Liver (tissue), 8 donors: ENCODE measurements at regions not wholly inside any gene's neighbourhood (a gene's known extent, or its start where the extent isn't known, plus 50 kb on each side); places are given as distances from the start of the nearest gene placed in this dataset.

Experiments
- DNase-seq: peaks from one replicate; pipeline ENCODE4 v3.0.0-alpha.2; 2017; ENCODE audit warnings: low spot score
- H3K27ac ChIP-seq, 2 donors: one replicate each; pipeline ENCODE4 v1.7.0; 2013; ENCODE audit warnings: inconsistent platforms in 2 of 2, low read length in 2 of 2, control low read depth in 1 of 2, low read depth in 1 of 2, mild to moderate bottlenecking in 1 of 2
- H3K27me3 ChIP-seq, 4 donors: one replicate each; pipeline versions ENCODE4 v1.6.1 to v1.7.0; 2013; ENCODE audit warnings: low read length in 3 of 4, inconsistent platforms in 1 of 4, mild to moderate bottlenecking in 1 of 4, moderate library complexity in 1 of 4; ENCODE audit not compliant: control insufficient read depth in 4 of 4, insufficient read depth in 4 of 4
- H3K36me3 ChIP-seq, 4 donors: one replicate each; pipeline versions ENCODE4 v1.6.1 to v1.7.0; 2013; ENCODE audit warnings: low read length in 3 of 4, mild to moderate bottlenecking in 3 of 4, low read depth in 1 of 4, moderate library complexity in 1 of 4; ENCODE audit not compliant: control insufficient read depth in 4 of 4, insufficient read depth in 3 of 4
- H3K4me1 ChIP-seq, 4 donors: one replicate each; pipeline versions ENCODE4 v1.6.1 to v1.7.0; 2013; ENCODE audit warnings: low read length in 3 of 4, mild to moderate bottlenecking in 3 of 4, moderate library complexity in 1 of 4; ENCODE audit not compliant: control insufficient read depth in 4 of 4, insufficient read depth in 4 of 4
- H3K4me3 ChIP-seq, 3 donors: one replicate each; pipeline versions ENCODE4 v1.6.1 to v1.7.0; 2013; ENCODE audit warnings: low read length in 3 of 3, control low read depth in 1 of 3, low read depth in 1 of 3, mild to moderate bottlenecking in 1 of 3
- H3K9ac ChIP-seq, 2 donors: one replicate each; pipeline ENCODE4 v1.7.0; 2013; ENCODE audit warnings: low read length in 2 of 2, mild to moderate bottlenecking in 2 of 2, moderate library complexity in 2 of 2, control low read depth in 1 of 2, low read depth in 1 of 2
- H3K9me3 ChIP-seq, 4 donors: one replicate each; pipeline versions ENCODE4 v1.6.1 to v1.7.0; 2013; ENCODE audit warnings: low read length in 3 of 4; ENCODE audit not compliant: control insufficient read depth in 4 of 4
- EGR1 ChIP-seq, 2 donors: IDR thresholded peaks; 2 replicates each; pipeline ENCODE4 v1.6.1; 2016 to 2018; ENCODE audit warnings: antibody characterized with exemption in 2 of 2, low read depth in 2 of 2
- FOXA1 ChIP-seq: IDR thresholded peaks from 2 replicates; pipeline ENCODE4 v1.6.1; 2016; ENCODE audit warnings: antibody characterized with exemption
- FOXA2 ChIP-seq: IDR thresholded peaks from 2 replicates; pipeline ENCODE4 v1.6.1; 2016; ENCODE audit warnings: antibody characterized with exemption
- GABPA ChIP-seq, 2 donors: IDR thresholded peaks in 1 of 2; conservative IDR thresholded peaks in 1 of 2; 2 replicates each; pipeline ENCODE4 v1.6.1; 2016; ENCODE audit warnings: antibody characterized with exemption in 2 of 2, mild to moderate bottlenecking in 1 of 2, moderate library complexity in 1 of 2
- HNF4A ChIP-seq, 2 donors: conservative IDR thresholded peaks; 2 replicates each; pipeline ENCODE4 v1.6.1; 2016; ENCODE audit warnings: antibody characterized with exemption in 2 of 2, mild to moderate bottlenecking in 2 of 2
- HNF4G ChIP-seq: IDR thresholded peaks from 2 replicates; pipeline ENCODE4 v1.6.1; 2016; ENCODE audit warnings: antibody characterized with exemption
- JUND ChIP-seq, 2 donors: IDR thresholded peaks; 2 replicates each; pipeline ENCODE4 v1.6.1; 2016; ENCODE audit warnings: antibody characterized with exemption in 2 of 2
- NR2F2 ChIP-seq: IDR thresholded peaks from 2 replicates; pipeline ENCODE4 v1.6.1; 2016; ENCODE audit warnings: antibody characterized with exemption
- RAD21 ChIP-seq, 2 donors: IDR thresholded peaks; 2 replicates each; pipeline ENCODE4 v1.6.1; 2016; ENCODE audit warnings: antibody characterized with exemption in 2 of 2, mild to moderate bottlenecking in 2 of 2
- RXRA ChIP-seq, 2 donors: IDR thresholded peaks; 2 replicates each; pipeline ENCODE4 v1.6.1; 2017 to 2018; ENCODE audit warnings: antibody characterized with exemption in 2 of 2, mild to moderate bottlenecking in 1 of 2
- SP1 ChIP-seq: IDR thresholded peaks from 2 replicates; pipeline ENCODE4 v1.6.1; 2018; ENCODE audit warnings: antibody characterized with exemption, mild to moderate bottlenecking
- TAF1 ChIP-seq: conservative IDR thresholded peaks from 2 replicates; pipeline ENCODE4 v1.6.1; 2016; ENCODE audit warnings: antibody characterized with exemption, mild to moderate bottlenecking
- YY1 ChIP-seq: IDR thresholded peaks from 2 replicates; pipeline ENCODE4 v1.6.1; 2016; ENCODE audit warnings: antibody characterized with exemption, mild to moderate bottlenecking
- WGBS: extraction: QIAGEN DNeasy Blood & Tissue Kit; methylation state at CpG from one replicate; pipeline ENCODE4 v1.1.7; 2013; 5-methylcytosine and 5-hydroxymethylcytosine counted together
- TF ChIP-seq, protein P1 (sequence below): IDR thresholded peaks from 2 replicates; pipeline ENCODE4 v1.6.1; 2016; ENCODE audit warnings: antibody characterized with exemption
- TF ChIP-seq, protein P2 (sequence below): IDR thresholded peaks from 2 replicates; pipeline ENCODE4 v1.6.1; 2016; ENCODE audit warnings: antibody characterized with exemption, mild to moderate bottlenecking
- TF ChIP-seq, protein P3 (sequence below): fragments of 150-350 bp; IDR thresholded peaks from 2 replicates; pipeline ENCODE4 v1.5.1; 2017; ENCODE audit warnings: improper control_type of control experiment, low read depth, low read length; ENCODE audit not compliant: missing input control
- TF ChIP-seq, protein P4 (sequence below): IDR thresholded peaks from 2 replicates; pipeline ENCODE4 v1.6.1; 2016; ENCODE audit warnings: antibody characterized with exemption
- TF ChIP-seq, protein P5 (sequence below): IDR thresholded peaks from 2 replicates; pipeline ENCODE4 v1.6.1; 2016; ENCODE audit warnings: antibody characterized with exemption
- donor health status: healthy.
- donor health status: healthy.
- donor health status: healthy.
- donor health status: healthy.
- donor health status: healthy.

DNA sequence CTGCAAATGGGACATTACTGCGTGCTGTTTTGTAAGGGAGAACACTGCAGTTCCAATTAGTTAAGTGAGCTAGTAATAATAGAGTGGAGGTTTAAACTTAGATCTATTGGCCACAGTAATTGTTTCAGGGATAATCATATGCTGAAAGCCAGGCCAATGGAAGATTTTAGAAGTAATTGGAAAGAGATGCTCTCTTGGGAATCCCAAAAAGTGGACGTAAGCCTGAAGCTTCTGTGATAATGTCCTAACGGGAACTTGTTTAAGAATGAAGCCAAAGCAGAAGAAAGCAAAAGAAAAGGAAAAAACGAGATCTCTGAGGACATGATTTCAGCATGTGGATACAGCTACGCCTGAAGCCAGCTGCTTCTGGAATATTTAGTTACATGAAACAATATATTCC, 594.6 kb downstream of the SLC4A3 start:
- Histone ChIP-seq H3K4me3 (no peak overlapping the region), H3K36me3 (no peaks in the 10 kb centered on the region), H3K4me1 (no peaks in the 10 kb centered on the region), H3K9me3 (no peaks in the 10 kb centered on the region), H3K27me3 (peaks cover 0 to 3% (median 0%) of the 10 kb centered on the region in 4 donors), H3K27ac (no peak overlapping the region), H3K9ac (no peak overlapping the region)
- TF ChIP-seq, protein P1, sequence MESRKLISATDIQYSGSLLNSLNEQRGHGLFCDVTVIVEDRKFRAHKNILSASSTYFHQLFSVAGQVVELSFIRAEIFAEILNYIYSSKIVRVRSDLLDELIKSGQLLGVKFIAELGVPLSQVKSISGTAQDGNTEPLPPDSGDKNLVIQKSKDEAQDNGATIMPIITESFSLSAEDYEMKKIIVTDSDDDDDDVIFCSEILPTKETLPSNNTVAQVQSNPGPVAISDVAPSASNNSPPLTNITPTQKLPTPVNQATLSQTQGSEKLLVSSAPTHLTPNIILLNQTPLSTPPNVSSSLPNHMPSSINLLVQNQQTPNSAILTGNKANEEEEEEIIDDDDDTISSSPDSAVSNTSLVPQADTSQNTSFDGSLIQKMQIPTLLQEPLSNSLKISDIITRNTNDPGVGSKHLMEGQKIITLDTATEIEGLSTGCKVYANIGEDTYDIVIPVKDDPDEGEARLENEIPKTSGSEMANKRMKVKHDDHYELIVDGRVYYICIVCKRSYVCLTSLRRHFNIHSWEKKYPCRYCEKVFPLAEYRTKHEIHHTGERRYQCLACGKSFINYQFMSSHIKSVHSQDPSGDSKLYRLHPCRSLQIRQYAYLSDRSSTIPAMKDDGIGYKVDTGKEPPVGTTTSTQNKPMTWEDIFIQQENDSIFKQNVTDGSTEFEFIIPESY: no peak
- TF ChIP-seq, protein P2, sequence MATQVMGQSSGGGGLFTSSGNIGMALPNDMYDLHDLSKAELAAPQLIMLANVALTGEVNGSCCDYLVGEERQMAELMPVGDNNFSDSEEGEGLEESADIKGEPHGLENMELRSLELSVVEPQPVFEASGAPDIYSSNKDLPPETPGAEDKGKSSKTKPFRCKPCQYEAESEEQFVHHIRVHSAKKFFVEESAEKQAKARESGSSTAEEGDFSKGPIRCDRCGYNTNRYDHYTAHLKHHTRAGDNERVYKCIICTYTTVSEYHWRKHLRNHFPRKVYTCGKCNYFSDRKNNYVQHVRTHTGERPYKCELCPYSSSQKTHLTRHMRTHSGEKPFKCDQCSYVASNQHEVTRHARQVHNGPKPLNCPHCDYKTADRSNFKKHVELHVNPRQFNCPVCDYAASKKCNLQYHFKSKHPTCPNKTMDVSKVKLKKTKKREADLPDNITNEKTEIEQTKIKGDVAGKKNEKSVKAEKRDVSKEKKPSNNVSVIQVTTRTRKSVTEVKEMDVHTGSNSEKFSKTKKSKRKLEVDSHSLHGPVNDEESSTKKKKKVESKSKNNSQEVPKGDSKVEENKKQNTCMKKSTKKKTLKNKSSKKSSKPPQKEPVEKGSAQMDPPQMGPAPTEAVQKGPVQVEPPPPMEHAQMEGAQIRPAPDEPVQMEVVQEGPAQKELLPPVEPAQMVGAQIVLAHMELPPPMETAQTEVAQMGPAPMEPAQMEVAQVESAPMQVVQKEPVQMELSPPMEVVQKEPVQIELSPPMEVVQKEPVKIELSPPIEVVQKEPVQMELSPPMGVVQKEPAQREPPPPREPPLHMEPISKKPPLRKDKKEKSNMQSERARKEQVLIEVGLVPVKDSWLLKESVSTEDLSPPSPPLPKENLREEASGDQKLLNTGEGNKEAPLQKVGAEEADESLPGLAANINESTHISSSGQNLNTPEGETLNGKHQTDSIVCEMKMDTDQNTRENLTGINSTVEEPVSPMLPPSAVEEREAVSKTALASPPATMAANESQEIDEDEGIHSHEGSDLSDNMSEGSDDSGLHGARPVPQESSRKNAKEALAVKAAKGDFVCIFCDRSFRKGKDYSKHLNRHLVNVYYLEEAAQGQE: no peak
- TF ChIP-seq SP1 (no peak), YY1 (no peak), EGR1 (IDR thresholded peaks at IDR 0.05; ENCODE audit: low read depth in 2 of 2) (no peak), RXRA (IDR thresholded peaks at IDR 0.05) (no peak), NR2F2 (no peak), RAD21 (IDR thresholded peaks at IDR 0.05) (no peak), GABPA (IDR thresholded peaks at IDR 0.05 in 1 of 2, conservative IDR thresholded peaks at IDR 0.05 in 1 of 2) (no peak), JUND (IDR thresholded peaks at IDR 0.05) (no peak), TAF1 (no peak), HNF4A (conservative IDR thresholded peaks at IDR 0.05) (no peak), FOXA1 (no peak), FOXA2 (no peak), HNF4G (no peak)
- TF ChIP-seq, protein P3, sequence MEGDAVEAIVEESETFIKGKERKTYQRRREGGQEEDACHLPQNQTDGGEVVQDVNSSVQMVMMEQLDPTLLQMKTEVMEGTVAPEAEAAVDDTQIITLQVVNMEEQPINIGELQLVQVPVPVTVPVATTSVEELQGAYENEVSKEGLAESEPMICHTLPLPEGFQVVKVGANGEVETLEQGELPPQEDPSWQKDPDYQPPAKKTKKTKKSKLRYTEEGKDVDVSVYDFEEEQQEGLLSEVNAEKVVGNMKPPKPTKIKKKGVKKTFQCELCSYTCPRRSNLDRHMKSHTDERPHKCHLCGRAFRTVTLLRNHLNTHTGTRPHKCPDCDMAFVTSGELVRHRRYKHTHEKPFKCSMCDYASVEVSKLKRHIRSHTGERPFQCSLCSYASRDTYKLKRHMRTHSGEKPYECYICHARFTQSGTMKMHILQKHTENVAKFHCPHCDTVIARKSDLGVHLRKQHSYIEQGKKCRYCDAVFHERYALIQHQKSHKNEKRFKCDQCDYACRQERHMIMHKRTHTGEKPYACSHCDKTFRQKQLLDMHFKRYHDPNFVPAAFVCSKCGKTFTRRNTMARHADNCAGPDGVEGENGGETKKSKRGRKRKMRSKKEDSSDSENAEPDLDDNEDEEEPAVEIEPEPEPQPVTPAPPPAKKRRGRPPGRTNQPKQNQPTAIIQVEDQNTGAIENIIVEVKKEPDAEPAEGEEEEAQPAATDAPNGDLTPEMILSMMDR: no peak
- TF ChIP-seq, protein P4, sequence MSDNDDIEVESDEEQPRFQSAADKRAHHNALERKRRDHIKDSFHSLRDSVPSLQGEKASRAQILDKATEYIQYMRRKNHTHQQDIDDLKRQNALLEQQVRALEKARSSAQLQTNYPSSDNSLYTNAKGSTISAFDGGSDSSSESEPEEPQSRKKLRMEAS: no peak
- TF ChIP-seq, protein P5, sequence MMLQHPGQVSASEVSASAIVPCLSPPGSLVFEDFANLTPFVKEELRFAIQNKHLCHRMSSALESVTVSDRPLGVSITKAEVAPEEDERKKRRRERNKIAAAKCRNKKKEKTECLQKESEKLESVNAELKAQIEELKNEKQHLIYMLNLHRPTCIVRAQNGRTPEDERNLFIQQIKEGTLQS: no peak
- no peak for DNase-seq
- WGBS: 83% methylated on average over 5 of the region's 5 CpGs
